H1 (cell line): ENCODE measurements at regions not wholly inside any gene's neighbourhood (a gene's known extent, or its start where the extent isn't known, plus 50 kb on each side); places are given as distances from the start of the nearest gene placed in this dataset.
A peak's percentile ranks its signal among the peaks of the same experiment; 100 is the strongest.

Experiments
- CTCF ChIA-PET: fragments of 300-600 bp; sonication (Branson Sonifier 250); formaldehyde crosslinking; loops from one replicate; lab custom pipeline; 2021; ENCODE audit not compliant: partially characterized antibody; lab: Charles Lee
- POLR2A ChIA-PET: fragments of 300-600 bp; sonication (Branson Sonifier 250); formaldehyde crosslinking; loops from one replicate; lab custom pipeline; 2021; ENCODE audit warnings: inconsistent platforms; ENCODE audit not compliant: partially characterized antibody; lab: Charles Lee
- DNase-seq, 2 experiments: peaks; one replicate each; pipeline versions ENCODE4 v3.0.0 to v3.0.0-alpha.2; 2010 to 2022; ENCODE audit warnings: low spot score in 2 of 2, low read depth in 1 of 2, mixed read lengths in 1 of 2
- FAIRE-seq: peaks from 2 replicates; lab custom pipeline; 2011; peaks lifted over from hg19 to GRCh38; lab: Jason Lieb, UNC
- H2AFZ ChIP-seq: 2 replicates; pipeline ENCODE4 v1.8.1; 2012; ENCODE audit warnings: low read length, inconsistent platforms
- H2AK5ac ChIP-seq: 2 replicates; pipeline ENCODE4 v1.6.1; 2013; ENCODE audit warnings: low read depth, low read length
- H2BK120ac ChIP-seq: replicated peaks from 2 replicates; pipeline ENCODE3; 2013; ENCODE audit warnings: low read depth, low read length, inconsistent platforms
- H2BK12ac ChIP-seq: 2 replicates; pipeline ENCODE4 v1.6.1; 2013; ENCODE audit warnings: low read depth, low read length
- H2BK15ac ChIP-seq: 2 replicates; pipeline ENCODE4 v1.6.1; 2013; ENCODE audit warnings: low read length
- H2BK20ac ChIP-seq: 2 replicates; pipeline ENCODE4 v1.6.1; 2013; ENCODE audit warnings: low read length
- H2BK5ac ChIP-seq: 2 replicates; pipeline ENCODE4 v1.6.1; 2013; ENCODE audit warnings: low read depth, low read length
- H3K14ac ChIP-seq: 2 replicates; pipeline ENCODE4 v1.6.1; 2013; ENCODE audit warnings: inconsistent platforms; ENCODE audit not compliant: insufficient read length
- H3K18ac ChIP-seq: 2 replicates; pipeline ENCODE4 v1.6.1; 2013; ENCODE audit warnings: low read length; ENCODE audit errors: extremely low read depth
- H3K23ac ChIP-seq: 2 replicates; pipeline ENCODE4 v1.6.1; 2013; ENCODE audit warnings: inconsistent platforms; ENCODE audit not compliant: insufficient read length
- H3K23me2 ChIP-seq: 2 replicates; pipeline ENCODE4 v1.6.1; 2013; ENCODE audit warnings: low read depth, low read length
- H3K27ac ChIP-seq: 2 replicates; pipeline ENCODE4 v1.6.1; 2011; ENCODE audit warnings: low read depth, low read length, inconsistent platforms
- H3K27me3 ChIP-seq, 4 experiments: replicated peaks in 1 of 4; 1 replicate in 1 of 4; 2 replicates in 3 of 4; pipeline versions ENCODE4 v1.6.1 to v1.8.1; 2011 to 2013; ENCODE audit warnings: low read length in 3 of 4, mild to moderate bottlenecking in 3 of 4, inconsistent platforms in 2 of 4, mixed read lengths in 2 of 4, moderate library complexity in 1 of 4; ENCODE audit not compliant: control insufficient read depth in 3 of 4, insufficient read depth in 3 of 4; ENCODE audit errors: extremely low read depth in 1 of 4
- H3K36me3 ChIP-seq, 4 experiments: 2 replicates each; pipeline versions ENCODE4 v1.6.1 to v1.8.1; 2011 to 2013; ENCODE audit warnings: mild to moderate bottlenecking in 4 of 4, low read length in 3 of 4, moderate library complexity in 2 of 4, control low read depth in 1 of 4, inconsistent platforms in 1 of 4; ENCODE audit not compliant: insufficient read depth in 4 of 4, control insufficient read depth in 2 of 4
- H3K4ac ChIP-seq: replicated peaks from 2 replicates; pipeline ENCODE3; 2013; ENCODE audit warnings: low read length, low read depth, mixed read lengths, inconsistent platforms; ENCODE audit not compliant: insufficient read length
- H3K4me1 ChIP-seq, 4 experiments: replicated peaks in 1 of 4; 1 replicate in 1 of 4; 2 replicates in 3 of 4; pipeline versions ENCODE4 v1.6.1 to v1.8.1; 2011 to 2013; ENCODE audit warnings: low read length in 3 of 4, inconsistent platforms in 2 of 4, mixed read lengths in 1 of 4; ENCODE audit not compliant: insufficient read depth in 4 of 4, control insufficient read depth in 3 of 4
- H3K4me2 ChIP-seq, 2 experiments: 2 replicates each; pipeline versions ENCODE4 v1.6.1 to v1.8.1; 2011 to 2013; ENCODE audit warnings: low read depth in 2 of 2, low read length in 2 of 2, control low read depth in 1 of 2, inconsistent platforms in 1 of 2, mild to moderate bottlenecking in 1 of 2; ENCODE audit not compliant: insufficient read depth in 1 of 2
- H3K4me3 ChIP-seq, 4 experiments: fragments of 200-600, 300-600 bp in 1 of 4; sonication (generic), shearing (Covaris generic), sonication (Bioruptor Twin) in 1 of 4; 2 replicates each; pipeline versions ENCODE4 v1.5.1 to v1.8.1; 2011 to 2016; ENCODE audit warnings: low read length in 4 of 4, low read depth in 3 of 4, control low read depth in 2 of 4, inconsistent platforms in 2 of 4, mild to moderate bottlenecking in 2 of 4, mixed read lengths in 1 of 4, moderate library complexity in 1 of 4; ENCODE audit not compliant: insufficient read depth in 2 of 4; ENCODE audit errors: extremely low read depth in 1 of 4
- H3K56ac ChIP-seq: replicated peaks from 2 replicates; pipeline ENCODE3; 2013; ENCODE audit warnings: low read depth, mild to moderate bottlenecking, mixed read lengths, low read length, inconsistent platforms; ENCODE audit not compliant: insufficient read length
- H3K79me1 ChIP-seq: 2 replicates; pipeline ENCODE4 v1.6.1; 2013; ENCODE audit warnings: low read depth, low read length, control low read depth
- H3K79me2 ChIP-seq, 2 experiments: 2 replicates each; pipeline versions ENCODE4 v1.6.1 to v1.8.1; 2012 to 2013; ENCODE audit warnings: low read length in 2 of 2, mild to moderate bottlenecking in 2 of 2, inconsistent platforms in 1 of 2; ENCODE audit not compliant: insufficient read depth in 2 of 2, control insufficient read depth in 1 of 2
- H3K9ac ChIP-seq, 4 experiments: replicated peaks in 1 of 4; 1 replicate in 1 of 4; 2 replicates in 3 of 4; pipeline versions ENCODE4 v1.6.1 to v1.8.1; 2011 to 2013; ENCODE audit warnings: low read depth in 3 of 4, low read length in 3 of 4, control low read depth in 2 of 4, mild to moderate bottlenecking in 2 of 4, moderate library complexity in 2 of 4, inconsistent platforms in 1 of 4; ENCODE audit errors: extremely low read depth in 1 of 4
- H3K9me3 ChIP-seq, 2 experiments: 2 replicates each; pipeline versions ENCODE4 v1.6.1 to v1.8.1; 2012 to 2013; ENCODE audit warnings: mild to moderate bottlenecking in 2 of 2, moderate library complexity in 2 of 2, control low read depth in 1 of 2, inconsistent platforms in 1 of 2, low read depth in 1 of 2, low read length in 1 of 2, mixed read lengths in 1 of 2; ENCODE audit not compliant: insufficient read depth in 2 of 2
- H4K20me1 ChIP-seq, 2 experiments: replicated peaks in 1 of 2; 2 replicates each; pipeline versions ENCODE3 to v1.8.1; 2011 to 2013; ENCODE audit warnings: inconsistent platforms in 2 of 2, low read length in 2 of 2, mild to moderate bottlenecking in 1 of 2; ENCODE audit not compliant: insufficient read depth in 2 of 2, control insufficient read depth in 1 of 2
- H4K5ac ChIP-seq: 2 replicates; pipeline ENCODE4 v1.6.1; 2013; ENCODE audit warnings: low read length, low read depth, mixed read lengths, inconsistent platforms; ENCODE audit not compliant: insufficient read length
- H4K8ac ChIP-seq: 2 replicates; pipeline ENCODE4 v1.8.0; 2013; ENCODE audit warnings: mild to moderate bottlenecking, moderate library complexity, low read length, inconsistent platforms; ENCODE audit not compliant: insufficient read depth; ENCODE audit errors: extremely low read depth
- H4K91ac ChIP-seq: replicated peaks from 2 replicates; pipeline ENCODE3; 2013; ENCODE audit warnings: low read length, mixed read lengths, inconsistent platforms; ENCODE audit not compliant: insufficient read length
- EP300 ChIP-seq, 2 experiments: IDR thresholded peaks; 1 replicate in 1 of 2; 2 replicates in 1 of 2; pipeline ENCODE4 v1.6.1; 2011 to 2012; ENCODE audit warnings: low read depth in 2 of 2, low read length in 2 of 2, mild to moderate bottlenecking in 2 of 2, borderline replicate concordance in 1 of 2, inconsistent platforms in 1 of 2, moderate library complexity in 1 of 2
- GABPA ChIP-seq: IDR thresholded peaks from 2 replicates; pipeline ENCODE4 v1.6.1; 2011; ENCODE audit warnings: mild to moderate bottlenecking, low read length, moderate library complexity, borderline replicate concordance; ENCODE audit not compliant: insufficient read depth
- HDAC6 ChIP-seq: IDR thresholded peaks from one replicate; pipeline ENCODE4 v1.7.1; 2012; ENCODE audit warnings: low read depth, mild to moderate bottlenecking, inconsistent platforms, low read length, moderate library complexity
- JUND ChIP-seq: IDR thresholded peaks from 2 replicates; pipeline ENCODE4 v1.6.1; 2011; ENCODE audit warnings: mild to moderate bottlenecking, improper control_type of control experiment, low read length
- KDM4A ChIP-seq: IDR thresholded peaks from one replicate; pipeline ENCODE4 v1.7.1; 2012; ENCODE audit warnings: low read depth, mild to moderate bottlenecking, moderate library complexity, low read length, inconsistent platforms; ENCODE audit not compliant: severe bottlenecking
- KDM5A ChIP-seq: fragments of 200-600 bp; IDR thresholded peaks from 2 replicates; pipeline ENCODE4 v1.7.1; 2012; ENCODE audit warnings: mild to moderate bottlenecking, low read length, inconsistent platforms, mixed read lengths
- POU5F1 ChIP-seq: IDR thresholded peaks from 2 replicates; pipeline ENCODE4 v1.6.1; 2011; ENCODE audit warnings: low read depth, mild to moderate bottlenecking, low read length, moderate library complexity
- RFX5 ChIP-seq: IDR thresholded peaks from 2 replicates; pipeline ENCODE4 v1.6.1; 2011; ENCODE audit warnings: low read depth, low read length, improper control_type of control experiment, borderline replicate concordance
- SAP30 ChIP-seq: fragments of 300-600 bp; sonication (generic); IDR thresholded peaks from 2 replicates; pipeline ENCODE4 v1.7.1; 2012; ENCODE audit warnings: low read length, moderate library complexity, mild to moderate bottlenecking, inconsistent platforms; ENCODE audit not compliant: insufficient read depth, insufficient replicate concordance
- TBP ChIP-seq: IDR thresholded peaks from 2 replicates; pipeline ENCODE4 v1.6.1; 2011; ENCODE audit warnings: low read depth, low read length, improper control_type of control experiment
- TCF12 ChIP-seq: IDR thresholded peaks from 2 replicates; pipeline ENCODE4 v1.6.1; 2011; ENCODE audit warnings: low read depth, mild to moderate bottlenecking, low read length
- WGBS, 2 experiments: shearing (Covaris generic) in 1 of 2; methylation state at CpG; one replicate each; pipeline versions ENCODE4 v1.1.6 to v1.1.7; 2013 to 2015; ENCODE audit warnings: low lambda C conversion rate in 2 of 2, mixed read lengths in 2 of 2, inconsistent platforms in 1 of 2, low coverage in 1 of 2, missing lambda C conversion rate in 1 of 2; ENCODE audit not compliant: insufficient replicate concordance in 2 of 2, insufficient coverage in 1 of 2, insufficient read length in 1 of 2; ENCODE audit errors: extremely low coverage in 1 of 2, missing lambda C conversion rate in 1 of 2; 5-methylcytosine and 5-hydroxymethylcytosine counted together

GRCh38 chr3:64921281-64922065, 233.7 kb upstream of the ADAMTS9 start:
- CTCF ChIA-PET = interaction anchor here (0.6 to 0.7 kb wide), 2 partner anchors 41 to 940 kb away, joined by 3 read pairs; no protein-coding TSS in a partner anchor
- 71% methylated on average over 7 of the region's 7 CpGs; no CpG with 5 or more reads in 1 of the 2 experiments for WGBS, 2 experiments
- no peak overlapping the region for H3K27ac ChIP-seq

More at GRCh38 chr3:64921281-64922065, 233.7 kb upstream of the ADAMTS9 start:
- Histone ChIP-seq H3K27me3 (peaks cover 0 to 1% (median 0%) of the 10 kb centered on the region in 4 experiments; a peak in 1 of 7 replicates), H2AFZ (no peak overlapping the region), H2BK20ac (no peak overlapping the region), H2BK12ac (no peak overlapping the region), H4K8ac (no peak overlapping the region), H2BK5ac (no peak overlapping the region), H3K9me3 (no peaks in the 10 kb centered on the region), H3K23ac (no peak overlapping the region), H3K4me1 (peaks cover 2 to 13% (median 6%) of the 10 kb centered on the region in 4 experiments; a peak in 4 of 7 replicates), H2BK120ac (no peak overlapping the region), H3K36me3 (no peaks in the 10 kb centered on the region), H3K4ac (no peak overlapping the region), H4K91ac (no peak overlapping the region), H3K14ac (no peak overlapping the region), H4K20me1 (no peaks in the 10 kb centered on the region), H3K79me2 (no peaks in the 10 kb centered on the region), H3K9ac (no peak overlapping the region), H3K79me1 (no peaks in the 10 kb centered on the region), H3K4me2 (no peak overlapping the region), H3K56ac (no peak overlapping the region), H3K18ac (no peak overlapping the region), H2BK15ac (0 out of 2 replicates have a peak overlapping the region, but pooled peaks have one; percentile 37), H4K5ac (no peak overlapping the region), H3K4me3 (no peak overlapping the region), H2AK5ac (no peak overlapping the region), H3K23me2 (no peaks in the 10 kb centered on the region)
- FAIRE-seq = no peak
- POLR2A ChIA-PET = no interaction called here
- no peak for DNase-seq
- TF ChIP-seq SAP30 (no peak), KDM5A (no peak), JUND (no peak), POU5F1 (no peak), KDM4A (no peak), HDAC6 (no peak), GABPA (no peak), RFX5 (no peak), EP300 (IDR thresholded peaks at IDR 0.05; ENCODE audit: borderline replicate concordance in 1 of 2, low read depth in 2 of 2, low read length in 2 of 2) (no peak), TCF12 (no peak), TBP (no peak)
